C1 segment of cervical spinal cord (tissue), 14 donors: ENCODE measurements at regions not wholly inside any gene's neighbourhood (a gene's known extent, or its start where the extent isn't known, plus 50 kb on each side); places are given as distances from the start of the nearest gene placed in this dataset.
A peak's percentile ranks its signal among the peaks of the same experiment; 100 is the strongest.

Experiments used
- DNase-seq, 14 donors: peaks; one replicate each; lab custom pipeline; 2025; lab: John Stamatoyannopoulos, UW

DNA sequence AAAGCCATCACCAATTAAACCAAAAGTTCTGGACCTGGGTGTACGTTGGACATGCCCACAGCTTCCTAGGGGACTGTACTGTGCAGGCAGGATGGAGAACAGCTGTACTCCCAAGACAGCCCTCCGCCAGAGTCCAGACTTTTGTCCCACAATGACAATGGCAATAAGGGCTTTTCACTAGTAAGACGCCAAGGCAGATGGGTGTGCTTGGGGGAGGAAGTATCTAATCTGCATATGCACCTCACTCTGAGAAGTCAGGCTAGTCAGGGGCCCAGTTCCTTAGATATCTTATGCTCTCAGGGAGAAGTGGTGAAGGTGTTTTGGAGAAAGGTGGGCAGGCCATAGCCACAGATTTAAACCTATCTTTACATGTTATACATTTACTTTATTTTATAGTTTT, 85.1 kb upstream of the USP47 start:
- DNase-seq: no peak

DNA sequence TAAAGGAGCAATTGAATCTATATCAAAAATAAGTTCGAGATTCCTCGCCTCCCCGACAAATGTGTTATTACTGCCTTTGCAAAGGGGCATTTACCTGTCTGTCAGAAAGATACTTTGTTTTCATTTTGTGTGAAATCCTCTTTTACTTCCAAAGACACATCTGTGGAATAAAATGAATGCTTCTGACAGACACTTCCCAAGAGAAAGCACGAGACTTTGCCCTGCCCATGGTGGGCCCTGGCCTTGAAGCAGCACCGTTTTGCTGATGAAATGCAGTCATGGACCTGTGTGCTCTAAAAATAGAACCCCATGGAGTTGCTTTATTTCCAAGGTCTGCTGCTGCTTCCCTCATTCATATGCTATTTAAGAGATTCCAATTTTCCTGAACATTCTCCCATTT, 85.9 kb upstream of the USP47 start:
- no peak for DNase-seq

DNA sequence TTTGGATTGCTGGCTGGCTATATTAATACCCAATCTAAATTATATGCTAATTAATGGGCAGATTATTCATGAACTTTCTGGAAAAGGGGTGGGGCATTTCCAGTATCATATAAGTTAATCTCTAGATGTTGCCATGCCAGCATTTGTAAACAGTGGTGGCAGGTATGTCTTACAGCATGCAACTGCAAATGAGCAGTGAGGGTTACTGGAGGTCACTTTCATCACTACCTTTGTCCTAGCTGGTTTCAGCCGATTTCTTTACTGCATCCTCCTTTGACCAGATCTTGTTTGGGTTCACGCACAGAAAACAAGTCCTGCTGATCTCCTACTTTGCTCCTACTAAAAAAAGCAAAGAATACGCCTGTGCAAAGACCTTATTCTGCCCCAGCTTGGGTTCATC, 89.1 kb upstream of the USP47 start:
- no peak for DNase-seq

DNA sequence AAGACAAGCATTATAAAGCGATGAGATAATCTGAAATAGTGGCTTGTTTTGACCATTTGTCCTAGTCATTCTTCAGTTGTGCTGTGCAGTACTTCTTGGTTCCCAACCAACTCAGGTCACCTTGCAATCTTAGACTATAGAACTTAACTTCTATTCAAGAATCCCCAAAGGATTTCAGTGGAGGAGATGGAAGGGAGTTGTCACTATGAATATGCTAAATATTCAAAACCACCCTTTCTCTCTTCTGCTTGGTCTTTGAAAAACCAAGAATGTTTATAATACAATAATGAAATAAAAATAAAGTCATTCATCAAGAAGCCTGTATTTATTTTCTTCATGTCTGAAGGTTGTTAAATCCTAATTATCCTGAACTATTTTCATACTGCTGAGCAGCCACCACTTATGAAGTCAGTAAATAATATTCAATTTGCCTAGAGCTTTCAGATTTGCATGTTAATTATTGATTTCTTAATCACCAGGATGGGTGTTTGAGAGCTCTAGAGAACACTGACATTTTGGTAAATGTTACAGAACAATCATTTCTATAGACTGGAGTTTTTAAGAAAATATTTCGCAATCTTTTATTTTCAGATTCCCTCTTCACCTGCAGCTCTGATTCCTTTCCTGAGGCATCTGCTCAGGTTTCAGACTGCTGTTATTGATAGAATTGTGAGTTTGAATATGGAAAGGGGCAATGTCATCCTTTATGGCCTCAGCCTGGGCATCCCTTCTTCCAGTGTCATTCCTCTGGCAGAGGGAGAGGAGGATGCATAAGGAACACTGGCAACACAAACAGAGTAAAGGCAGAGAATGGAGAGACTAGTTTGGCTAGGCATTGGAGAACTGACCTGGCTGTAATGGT, 91.5 kb upstream of the USP47 start:
- no peak for DNase-seq

DNA sequence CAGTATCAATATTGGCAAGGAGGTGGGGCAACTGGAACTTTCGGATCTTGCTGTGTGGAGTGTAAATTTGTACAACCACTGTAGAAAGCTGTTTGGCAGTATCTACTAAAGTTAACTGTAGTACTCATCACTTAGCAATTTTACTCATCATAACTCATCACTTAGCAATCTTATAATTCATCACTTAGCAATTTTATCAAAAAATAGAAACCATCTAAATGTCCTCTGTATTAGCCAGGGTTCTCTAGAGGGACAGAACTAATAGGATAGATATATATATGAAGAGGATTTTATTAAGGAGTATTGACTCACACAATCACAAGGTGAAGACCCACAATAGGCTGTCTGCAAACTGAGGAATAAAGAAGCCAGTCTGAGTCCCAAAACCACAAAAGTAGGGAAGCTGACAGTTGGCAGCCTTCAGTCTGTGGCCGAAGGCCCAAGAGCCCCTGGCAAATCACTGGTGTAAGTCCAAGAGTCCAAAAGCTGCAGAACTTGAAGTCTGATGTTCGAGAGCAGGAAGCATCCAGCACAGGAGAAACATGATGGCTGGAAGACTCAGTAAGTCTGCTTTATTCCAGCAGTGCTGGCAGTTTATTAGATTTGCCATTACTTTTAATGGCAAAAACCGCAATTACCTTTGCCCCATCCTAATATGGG, 92.9 kb upstream of the USP47 start:
- DNase-seq: no peak

DNA sequence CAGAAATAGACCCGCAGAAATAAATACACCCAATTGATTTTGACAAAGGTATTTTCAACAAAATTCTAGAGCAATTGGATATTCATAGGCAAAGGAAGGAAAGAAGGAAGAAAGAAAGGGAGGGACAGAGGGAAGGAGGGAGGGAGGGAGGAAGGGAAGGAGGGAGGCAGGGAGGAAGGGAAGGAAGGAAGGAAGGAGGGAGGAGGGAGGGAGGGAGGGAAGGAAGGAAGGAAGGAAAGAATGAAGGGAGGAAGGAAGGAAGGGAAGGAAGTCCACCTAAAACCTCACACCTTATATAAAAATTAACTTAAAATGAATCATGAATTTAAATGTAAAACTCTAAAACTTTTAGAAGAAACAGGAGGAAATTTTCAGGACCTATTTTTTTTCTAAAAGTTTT, 94.2 kb upstream of the USP47 start:
- DNase-seq: no peak

DNA sequence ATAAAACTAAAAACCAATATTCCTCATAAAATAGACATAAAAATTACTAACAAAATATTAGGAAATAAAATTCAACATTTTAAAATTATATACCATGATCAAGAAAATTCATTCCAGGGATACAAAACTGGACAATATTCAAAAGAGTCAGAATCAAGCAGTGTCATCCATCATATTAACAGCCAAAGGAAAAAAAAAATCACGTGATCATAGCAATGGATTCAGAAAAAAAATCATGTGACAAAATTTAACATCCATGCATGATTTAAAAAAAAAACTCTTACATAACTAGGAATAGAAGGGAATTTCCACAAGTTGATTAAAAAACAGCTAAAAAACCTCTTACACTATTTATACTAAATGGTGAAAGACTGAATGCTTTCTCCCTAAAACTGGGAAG, 95.3 kb upstream of the USP47 start:
- DNase-seq: no peak

DNA sequence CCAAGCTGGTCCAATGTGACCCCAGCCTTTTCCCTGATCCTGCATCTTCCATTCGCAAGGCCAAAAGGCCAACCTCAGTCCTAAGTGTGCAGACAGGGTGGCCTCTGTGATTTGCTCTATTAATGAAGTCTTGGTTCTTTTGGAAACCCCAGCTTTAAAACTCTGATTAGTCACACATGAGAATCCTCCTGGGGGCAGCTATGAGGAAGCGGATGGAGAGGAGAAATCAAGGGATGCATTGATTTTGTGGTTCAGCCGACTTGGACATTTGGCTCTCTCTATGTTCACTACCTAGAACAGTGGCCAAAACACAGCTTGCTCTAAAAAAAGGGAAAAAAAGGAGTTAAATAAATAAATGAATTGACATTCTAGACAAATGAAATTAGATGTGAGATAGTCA, 98.6 kb upstream of the USP47 start:
- DNase-seq: no peak

DNA sequence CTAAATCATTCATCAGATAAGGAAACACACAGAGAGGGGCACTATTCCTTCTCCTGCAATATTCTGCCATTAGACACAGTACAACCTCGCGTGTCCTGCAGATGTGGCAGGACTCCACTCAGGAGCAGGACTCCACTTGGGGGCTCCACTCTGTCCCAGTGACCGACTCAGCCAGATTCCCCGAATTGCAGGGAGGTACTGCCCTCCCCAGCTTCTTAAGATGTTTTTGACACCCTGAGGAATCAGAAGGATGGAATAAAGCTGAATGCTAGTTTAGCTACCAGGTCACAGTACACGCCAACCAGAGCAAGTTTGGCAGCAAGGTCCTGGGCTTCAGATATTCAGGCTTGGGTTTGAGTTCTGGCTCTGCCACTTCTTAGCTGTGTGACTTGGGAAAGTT, 99.3 kb upstream of the USP47 start:
- DNase-seq: no peak

DNA sequence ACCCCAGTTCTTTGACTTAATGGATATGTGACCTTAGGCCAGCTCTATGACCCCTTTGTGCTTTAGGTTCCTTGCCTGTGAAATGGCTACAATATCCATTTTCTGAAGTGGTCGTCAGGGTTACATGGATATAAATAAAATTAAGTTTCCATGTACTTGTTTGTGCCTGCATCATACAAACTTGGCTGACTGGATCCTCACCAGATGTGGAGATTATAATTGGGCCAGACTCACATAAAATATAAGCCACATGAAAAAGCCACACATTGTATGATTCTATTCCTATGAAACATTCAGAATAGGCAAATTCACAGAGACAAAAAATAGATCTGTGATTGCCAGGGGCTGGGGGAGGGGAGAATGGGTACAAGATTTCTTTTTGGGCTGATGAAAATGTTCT, 100.9 kb upstream of the USP47 start:
- DNase-seq: no peak

DNA sequence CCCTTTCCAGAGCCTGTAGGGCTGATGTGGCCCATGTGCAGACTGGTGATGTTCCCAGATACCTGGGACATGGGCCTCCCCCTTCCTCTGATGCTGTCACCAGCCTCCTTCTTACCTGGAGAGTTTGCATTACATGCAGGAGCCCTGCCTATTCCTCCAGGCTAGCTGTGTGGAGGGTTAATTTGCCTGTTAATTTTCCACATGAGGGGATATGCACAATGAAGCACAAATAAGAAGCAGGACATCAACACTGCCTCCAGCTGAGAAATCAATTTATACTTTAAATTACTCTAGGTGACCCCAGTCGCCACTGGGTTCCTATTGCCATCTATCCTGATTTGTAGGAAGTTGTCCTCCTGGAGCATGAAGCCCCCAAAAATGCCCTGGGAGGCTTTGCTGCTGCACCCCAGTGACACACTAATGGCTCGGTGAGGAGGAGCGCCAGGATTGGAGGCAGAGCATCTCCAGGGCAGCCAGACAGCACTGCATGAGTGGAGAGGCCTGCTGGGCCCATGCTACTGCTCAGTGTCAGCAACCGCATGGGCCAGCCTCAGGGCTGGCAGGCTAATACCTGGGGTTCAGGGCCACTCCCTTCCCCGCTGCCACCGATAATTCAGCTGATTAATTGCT, 101.6 kb upstream of the USP47 start:
- peak in 1 of 14 donors; percentile 11 for DNase-seq

DNA sequence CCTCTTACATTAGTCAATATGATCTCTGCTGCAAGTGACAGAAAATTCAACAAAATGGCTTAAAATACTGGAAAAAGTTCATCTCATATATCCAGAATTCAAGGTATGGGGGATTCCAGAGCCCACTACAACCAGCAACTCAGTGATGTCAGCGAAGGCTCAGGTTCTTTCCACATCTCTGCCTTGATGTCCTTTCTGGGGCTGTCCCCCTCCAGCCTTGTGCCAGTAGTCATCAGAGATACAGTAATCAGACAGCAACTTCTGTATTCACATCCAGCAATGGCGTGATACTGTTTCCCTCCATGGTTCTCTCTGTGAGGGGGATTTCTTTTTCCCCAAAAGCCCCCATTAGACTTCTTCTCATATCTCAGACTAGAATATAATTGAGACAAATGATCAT, 103.4 kb upstream of the USP47 start:
- DNase-seq: no peak

DNA sequence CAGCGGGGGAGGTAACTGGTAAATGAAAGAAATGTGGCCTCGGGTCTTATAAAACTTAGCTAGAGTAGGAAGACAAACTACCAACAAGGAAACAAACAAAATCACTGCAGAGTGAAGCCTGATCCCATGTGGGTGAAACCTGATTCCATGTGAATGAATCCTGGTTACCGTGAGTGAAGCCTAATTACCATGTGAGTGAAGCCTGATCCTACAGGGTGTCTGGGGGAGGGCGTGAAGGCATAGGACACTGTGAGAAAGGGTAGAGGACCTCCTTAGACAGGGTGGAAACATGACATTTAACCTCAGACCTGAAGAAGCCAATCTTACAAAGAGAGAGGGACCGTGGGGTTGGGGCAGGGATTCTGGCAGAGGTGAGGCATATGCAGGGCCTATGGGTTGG, 106.2 kb upstream of the USP47 start:
- no peak for DNase-seq

DNA sequence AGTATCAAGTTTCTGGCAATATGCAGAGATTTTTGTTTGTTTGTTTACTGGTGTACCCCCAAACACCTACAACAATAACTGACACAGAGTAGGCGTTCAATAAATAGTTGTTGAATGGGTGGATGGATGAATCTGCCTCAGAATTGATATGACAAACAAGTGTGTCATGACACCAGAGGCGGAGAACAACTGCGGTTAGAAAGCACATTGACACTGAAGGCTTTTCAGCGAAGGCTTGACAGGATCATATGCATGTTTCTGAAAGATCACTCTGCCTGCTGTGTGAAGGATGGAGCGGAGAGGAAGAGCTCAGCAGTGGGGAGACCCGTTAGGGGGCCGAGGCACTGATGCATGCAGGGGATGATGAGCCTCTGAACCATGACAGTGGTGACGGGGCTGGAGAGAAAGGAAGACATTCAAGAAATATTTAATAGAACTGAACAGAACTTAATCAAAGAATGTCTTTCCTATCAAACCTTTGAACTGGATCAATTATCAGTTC, 108.5 kb upstream of the USP47 start:
- no peak for DNase-seq

DNA sequence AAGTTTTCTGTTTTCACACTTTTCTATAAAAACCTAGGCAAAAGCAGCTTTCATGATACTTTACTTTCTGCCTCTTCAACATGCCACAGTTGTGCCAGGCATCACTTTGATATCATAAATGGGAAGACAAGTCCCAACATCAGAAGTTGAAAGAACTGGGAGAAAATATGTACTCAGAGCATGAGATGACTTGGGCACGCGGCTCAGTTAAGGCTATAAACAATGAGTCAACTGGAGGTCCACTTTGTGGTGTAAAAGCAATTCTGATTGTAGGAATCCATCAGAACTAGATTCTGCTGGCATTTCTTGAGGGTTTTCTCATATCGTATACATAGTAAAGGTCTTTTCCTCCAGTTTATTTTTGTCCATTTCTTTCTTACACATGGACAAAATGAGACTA, 109.7 kb upstream of the USP47 start:
- DNase-seq: no peak

DNA sequence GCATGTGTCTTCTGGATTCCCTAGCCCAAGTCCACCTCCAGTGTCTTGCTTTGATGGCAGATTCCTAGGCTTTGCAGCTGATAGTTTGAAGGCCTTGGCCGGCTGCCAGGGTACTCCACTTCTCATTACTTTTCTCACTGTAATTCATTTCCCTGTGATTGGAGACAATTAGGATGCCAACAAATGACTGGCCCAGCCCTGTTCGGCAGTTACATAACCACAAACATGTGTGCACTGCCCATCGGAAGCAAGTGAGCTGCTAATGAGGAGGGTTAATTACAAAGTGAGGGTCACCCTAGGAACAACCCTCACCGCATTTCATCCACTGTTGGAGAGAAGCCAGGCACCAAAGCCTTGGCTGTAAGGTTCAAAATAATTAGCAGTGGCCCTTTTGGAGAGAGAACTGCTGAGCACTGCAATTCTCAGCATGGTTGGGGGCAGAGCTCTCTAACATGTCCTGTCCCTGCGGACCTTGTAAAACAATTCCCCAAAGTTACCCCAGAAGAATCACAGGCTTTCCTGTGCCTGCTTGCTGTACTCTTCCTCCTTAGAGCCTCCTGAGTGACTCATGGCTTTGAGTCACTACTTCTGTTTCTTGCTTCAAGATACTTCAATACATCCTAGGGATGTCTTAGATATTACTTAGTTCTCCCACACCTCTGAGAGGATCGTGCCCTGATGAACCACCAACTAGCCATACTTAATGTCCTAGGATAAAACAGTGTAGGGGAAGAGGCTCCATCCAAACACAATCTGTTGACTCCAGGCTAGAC, 109.7 kb upstream of the GALNT18 start:
- peak in 1 of 14 donors; percentile 2 for DNase-seq

DNA sequence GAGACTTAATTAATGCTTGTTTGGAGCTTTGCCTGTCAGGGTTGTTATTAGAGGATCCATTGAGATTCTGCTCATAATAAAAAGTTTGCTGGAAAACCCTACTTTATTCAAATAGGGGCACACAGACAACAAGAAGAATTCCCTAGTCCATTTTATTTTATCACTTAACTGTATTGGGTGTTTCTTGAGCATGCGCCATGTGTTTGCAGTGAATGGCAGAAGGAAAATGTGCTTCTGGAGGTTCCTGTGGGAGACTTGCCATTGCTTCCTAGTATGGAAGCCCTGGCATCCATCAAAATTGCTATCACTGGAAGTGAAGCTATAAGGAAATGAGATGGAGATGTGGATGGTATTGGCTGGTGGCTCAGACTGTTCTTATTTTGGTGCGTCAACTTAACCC, 106.6 kb upstream of the GALNT18 start:
- no peak for DNase-seq

DNA sequence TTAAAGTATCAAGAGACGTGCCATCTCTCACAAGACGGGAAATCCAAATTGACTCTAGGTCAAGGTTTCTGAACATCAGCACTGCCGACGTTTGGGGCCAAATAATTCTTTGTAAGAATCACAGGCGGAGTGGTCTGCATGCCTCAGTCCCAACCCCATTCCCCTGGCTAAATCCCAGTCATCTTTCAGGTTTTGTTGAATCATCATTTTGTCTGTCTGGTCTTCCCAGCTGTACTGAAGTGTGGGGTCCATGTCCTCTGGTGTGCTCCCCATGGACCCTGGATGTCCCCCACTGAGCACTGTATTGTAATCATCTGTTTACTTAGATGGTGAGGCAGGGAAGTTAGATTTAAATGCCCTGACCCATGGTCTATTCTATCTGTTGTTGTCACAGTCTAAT, 103.6 kb upstream of the GALNT18 start:
- DNase-seq: no peak

DNA sequence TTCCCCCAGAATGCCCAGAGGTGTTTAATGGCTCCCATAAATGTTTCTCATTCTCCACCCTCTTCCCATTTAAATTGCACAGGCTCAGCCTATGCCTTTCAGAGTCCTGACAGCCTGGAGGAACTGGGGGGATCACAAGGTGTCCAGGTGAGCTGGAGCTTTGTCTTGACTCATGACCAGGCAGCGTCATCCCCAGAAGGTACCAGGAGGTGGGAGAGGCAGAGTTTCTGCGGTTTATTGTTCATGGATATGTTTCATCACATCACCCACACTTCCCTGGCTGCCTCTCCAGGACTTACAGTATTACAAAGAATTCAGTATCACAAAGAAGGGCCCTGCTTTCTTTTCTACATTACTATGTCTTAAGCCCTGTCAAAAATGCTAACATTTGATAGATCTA, 103.2 kb upstream of the GALNT18 start:
- no peak for DNase-seq

DNA sequence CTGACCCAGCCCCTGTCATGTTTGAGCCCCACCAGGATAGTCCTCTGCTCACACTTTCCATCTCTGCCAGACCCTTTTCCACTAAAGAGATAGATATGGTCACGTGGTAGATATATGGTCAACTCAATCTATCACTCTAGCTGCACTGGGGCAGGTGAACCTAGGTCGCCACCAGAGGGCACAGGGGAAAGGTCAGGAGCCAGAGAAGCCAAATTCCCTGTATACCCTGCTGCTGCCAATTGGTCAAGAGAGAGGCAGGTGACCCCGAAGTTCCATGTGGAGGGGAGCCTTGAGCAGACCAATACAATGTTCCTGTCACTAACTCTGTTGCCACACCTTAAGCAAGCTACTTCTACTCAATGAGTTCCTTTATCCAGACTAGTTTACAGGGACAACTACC, 101.1 kb upstream of the GALNT18 start:
- no peak for DNase-seq

DNA sequence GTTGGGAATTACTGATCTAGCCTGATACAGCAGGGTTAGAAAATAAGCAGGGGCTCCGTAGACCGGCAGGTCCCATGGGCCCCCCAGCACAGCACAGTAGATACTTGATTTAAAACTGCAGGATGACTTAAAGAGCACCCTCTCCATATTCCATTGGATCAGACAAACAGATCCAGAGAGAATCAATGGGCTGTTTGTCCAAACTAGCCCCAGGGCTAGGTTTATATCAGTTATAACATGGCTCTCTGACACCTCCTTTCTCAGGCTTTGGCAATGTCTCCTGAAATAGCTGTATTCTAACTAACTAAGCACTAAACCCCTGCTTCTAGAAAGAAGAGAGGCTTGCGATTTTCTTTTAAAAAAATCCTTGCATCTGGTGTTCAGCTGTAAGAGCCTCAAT, 100.4 kb upstream of the GALNT18 start:
- no peak for DNase-seq

DNA sequence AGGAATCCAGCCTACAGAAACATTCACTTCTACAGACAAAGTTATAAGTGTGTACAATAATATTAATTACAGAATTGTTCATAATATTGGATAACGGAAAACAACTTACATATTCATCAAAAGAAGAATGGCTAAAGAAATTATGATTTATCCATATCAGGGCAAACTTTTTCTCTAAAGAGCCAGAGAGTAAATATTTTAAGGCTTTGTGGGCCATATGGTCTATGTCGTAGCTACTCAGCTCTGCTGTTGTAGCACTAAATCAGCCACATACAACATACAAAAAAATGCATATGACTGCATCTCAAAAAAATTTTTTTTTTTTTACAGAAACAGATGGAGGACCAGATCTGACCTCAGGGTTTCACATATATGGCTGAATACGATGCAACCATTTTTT, 96.7 kb upstream of the GALNT18 start:
- DNase-seq: no peak
